ENCODE measurements at regions not wholly inside any gene's neighbourhood (a gene's known extent, or its start where the extent isn't known, plus 50 kb on each side); places are given as distances from the start of the nearest gene placed in this dataset.

GRCh38 chr3:193850084-193850619 lies 257.1 kb downstream of the OPA1 start:
- no peak for TF ChIP-seq POLR2A (IDR thresholded peaks at IDR 0.05; ENCODE audit: borderline replicate concordance, extremely low read depth, insufficient read depth, insufficient read length)
- no peak for TF ChIP-seq POLR2AphosphoS5 (IDR thresholded peaks at IDR 0.05; ENCODE audit: low read depth, low read length)
- no peak for TF ChIP-seq FOSL1 (IDR thresholded peaks at IDR 0.05; ENCODE audit: low read depth)
- TF ChIP-seq CTCF (IDR thresholded peaks at IDR 0.05 in 2 of 3, conservative IDR thresholded peaks at IDR 0.05 in 1 of 3; ENCODE audit: borderline replicate concordance in 1 of 3, insufficient read depth in 1 of 3, low read depth in 2 of 3, low read length in 2 of 3), result no peak
- no peak for TF ChIP-seq ELF1 (IDR thresholded peaks at IDR 0.05; ENCODE audit: borderline replicate concordance, low read depth)
- TF ChIP-seq EZH2 (IDR thresholded peaks at IDR 0.05), result no peak
- TF ChIP-seq ZBTB33 (IDR thresholded peaks at IDR 0.05; ENCODE audit: extremely low read depth, insufficient replicate concordance, low read length), result no peak
- no peak for TF ChIP-seq SIN3A (IDR thresholded peaks at IDR 0.05; ENCODE audit: low read depth)
- TF ChIP-seq YY1 (IDR thresholded peaks at IDR 0.05; ENCODE audit: extremely low read depth, insufficient replicate concordance, low read depth, low read length), result no peak
- no peak for TF ChIP-seq JUND (IDR thresholded peaks at IDR 0.05)
- no peak for TF ChIP-seq TCF7L2 (IDR thresholded peaks at IDR 0.05; ENCODE audit: borderline replicate concordance, extremely low read depth, insufficient read depth, insufficient read length)
